NCI-H524 treated with DMSO at 0.1 percent for 48 hours (cell line): ENCODE measurements at regions not wholly inside any gene's neighbourhood (a gene's known extent, or its start where the extent isn't known, plus 50 kb on each side); places are given as distances from the start of the nearest gene placed in this dataset.

Experiments
- DNase-seq: peaks from one replicate; lab custom pipeline; 2025; lab: John Stamatoyannopoulos, UW

- no peak for DNase-seq
These were observed 238.5 kb upstream of the PITRM1 start for GRCh38 chr10:3411044-3411443.

DNA sequence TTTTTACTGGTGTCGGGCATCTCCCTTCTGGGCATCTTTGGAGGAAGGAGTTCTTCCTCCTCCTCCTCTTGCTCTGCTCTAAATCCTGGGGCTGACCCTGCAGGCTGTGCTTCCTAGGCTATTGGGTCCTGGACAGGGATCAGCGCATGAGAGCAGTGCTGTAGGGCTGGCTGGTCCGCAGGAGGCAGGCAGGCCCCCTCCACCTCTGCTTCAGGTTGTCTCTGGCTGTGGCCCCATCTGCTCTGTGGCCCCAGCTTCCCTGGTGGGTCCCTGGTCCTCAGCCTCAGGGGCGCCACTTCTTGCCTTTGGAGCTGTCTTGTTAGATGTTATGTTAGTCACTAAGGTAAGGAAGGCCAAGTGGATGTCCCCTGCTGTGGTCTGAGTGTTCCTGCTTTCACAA, 237.3 kb upstream of the PITRM1 start:
- no peak for DNase-seq

DNA sequence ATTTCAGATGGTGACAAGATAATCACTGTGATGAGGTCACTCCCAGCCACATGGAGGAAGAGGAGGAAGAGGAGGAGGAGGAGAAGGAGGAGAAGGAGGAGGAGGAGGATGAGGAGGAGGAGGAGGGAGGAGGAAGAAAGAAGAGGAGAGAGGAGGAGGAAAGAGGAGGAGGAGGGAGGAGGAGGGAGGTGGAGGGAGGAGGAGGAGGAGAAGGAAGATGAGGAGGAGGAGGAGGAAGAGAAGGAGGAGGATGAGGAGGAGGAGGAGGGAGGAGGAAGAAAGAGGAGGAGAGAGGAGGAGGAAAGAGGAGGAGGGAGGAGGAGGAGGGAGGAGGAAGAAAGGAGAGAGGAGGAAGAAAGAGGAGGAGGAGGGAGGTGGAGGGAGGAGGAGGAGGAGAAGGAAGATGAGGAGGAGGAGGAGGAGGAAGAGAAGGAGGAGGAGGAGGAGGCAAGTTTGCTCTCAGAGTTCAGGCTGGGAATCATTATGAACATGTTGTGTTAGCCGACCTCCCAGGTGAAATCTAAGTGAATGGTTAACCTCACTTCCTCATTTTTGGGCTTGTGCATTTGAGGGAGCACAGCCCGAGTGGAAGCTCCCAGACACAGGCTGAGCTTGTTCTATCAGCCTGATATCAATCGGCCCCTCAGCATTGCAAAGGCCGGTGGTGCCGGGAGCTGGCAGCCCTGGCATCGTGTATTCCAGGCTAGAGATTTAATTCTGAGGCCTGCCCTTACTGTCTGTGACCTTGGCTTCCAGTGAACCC, 236.2 kb upstream of the PITRM1 start:
- DNase-seq, result no peak

DNA sequence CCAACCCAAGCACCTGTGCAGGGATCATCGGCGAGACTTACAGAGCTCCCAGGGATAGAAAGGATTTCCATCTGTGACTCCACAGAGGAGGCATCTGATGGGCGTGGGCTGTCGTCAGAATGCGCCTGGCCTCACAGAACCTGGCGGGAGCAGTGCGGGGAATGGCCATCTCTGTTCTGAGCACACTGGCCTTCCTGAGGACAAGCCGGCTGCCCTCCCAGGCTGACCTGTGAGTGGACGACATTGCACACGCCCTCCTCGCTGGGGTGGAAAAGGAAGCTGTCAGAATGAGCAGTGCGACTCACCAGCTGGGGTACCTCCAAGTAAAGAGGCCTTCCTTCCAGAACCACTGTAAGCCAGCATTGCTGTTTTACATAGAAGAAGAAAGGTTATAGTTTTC, 234.6 kb upstream of the PITRM1 start:
- no peak for DNase-seq

- no peak for DNase-seq
These were observed 234.0 kb upstream of the PITRM1 start for GRCh38 chr10:3406556-3406955.

DNA sequence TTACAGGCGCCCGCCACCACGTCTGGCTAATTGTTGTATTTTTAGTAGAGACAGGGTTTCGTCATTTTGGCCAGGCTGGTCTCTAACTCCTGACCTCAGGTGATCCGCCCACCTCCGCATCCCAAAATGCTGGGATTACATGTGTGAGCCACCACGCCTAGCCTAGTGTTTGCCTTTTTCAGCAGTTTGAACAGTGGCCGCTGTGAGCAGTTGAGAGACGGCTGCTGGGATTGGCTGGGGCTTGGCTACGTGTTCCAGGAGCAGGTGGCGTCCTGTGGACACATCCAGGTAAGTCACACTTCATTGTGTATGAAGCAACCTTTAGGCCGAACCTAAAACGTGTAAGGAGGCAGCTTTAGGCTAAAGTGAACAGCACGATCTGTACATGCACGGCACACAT, 231.8 kb upstream of the PITRM1 start:
- DNase-seq, result no peak

DNA sequence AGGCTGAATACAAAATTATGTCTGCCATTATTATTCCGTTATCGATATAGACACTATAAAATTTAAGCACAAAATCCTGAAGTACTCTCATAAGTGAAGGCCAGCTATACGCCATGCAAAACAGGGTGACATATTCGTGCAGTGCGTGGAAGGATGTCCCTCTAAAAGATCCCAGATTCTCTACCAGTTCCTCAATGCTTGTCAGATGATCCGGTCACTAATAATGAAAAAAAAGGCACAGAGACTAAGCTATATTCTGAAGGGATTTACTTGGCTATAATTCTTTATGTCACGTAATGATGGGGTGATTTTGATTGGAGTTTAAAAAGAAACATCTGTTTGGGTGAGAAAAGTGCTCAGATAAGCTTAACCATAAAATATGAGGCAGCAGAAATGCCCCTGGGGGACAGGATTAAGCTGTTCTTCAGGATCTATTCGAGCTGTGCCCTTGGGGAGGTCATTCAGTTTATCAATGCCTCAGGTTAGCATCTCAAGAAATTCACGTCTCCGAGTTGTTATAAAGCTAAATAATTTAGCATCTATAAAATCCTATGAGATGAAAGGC, 229.7 kb upstream of the PITRM1 start:
- DNase-seq, result peak; percentile 56

DNA sequence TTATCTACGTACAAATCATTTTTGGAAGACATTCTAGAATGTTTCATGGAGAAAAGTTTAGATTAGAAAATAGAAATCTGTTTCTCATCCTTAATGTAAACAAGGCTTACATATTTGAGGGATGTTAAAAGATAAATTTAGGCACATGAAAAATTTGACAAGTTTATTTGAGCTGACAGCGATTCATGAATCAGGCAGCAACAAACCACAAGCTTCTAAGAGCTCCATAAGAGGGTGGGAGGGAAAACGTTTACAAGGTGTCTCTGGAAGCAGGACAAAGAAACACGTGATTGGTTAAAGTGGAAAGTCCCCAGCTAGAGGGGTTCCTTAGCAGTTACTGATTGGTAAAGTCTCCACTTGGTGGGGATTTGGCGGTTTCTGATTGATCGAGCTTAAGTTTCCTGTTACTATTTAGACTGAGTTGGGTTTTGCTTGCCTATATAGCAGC, 228.9 kb upstream of the PITRM1 start:
- DNase-seq, result no peak

- DNase-seq, result no peak
These were observed 227.8 kb upstream of the PITRM1 start for GRCh38 chr10:3400348-3400747.

DNA sequence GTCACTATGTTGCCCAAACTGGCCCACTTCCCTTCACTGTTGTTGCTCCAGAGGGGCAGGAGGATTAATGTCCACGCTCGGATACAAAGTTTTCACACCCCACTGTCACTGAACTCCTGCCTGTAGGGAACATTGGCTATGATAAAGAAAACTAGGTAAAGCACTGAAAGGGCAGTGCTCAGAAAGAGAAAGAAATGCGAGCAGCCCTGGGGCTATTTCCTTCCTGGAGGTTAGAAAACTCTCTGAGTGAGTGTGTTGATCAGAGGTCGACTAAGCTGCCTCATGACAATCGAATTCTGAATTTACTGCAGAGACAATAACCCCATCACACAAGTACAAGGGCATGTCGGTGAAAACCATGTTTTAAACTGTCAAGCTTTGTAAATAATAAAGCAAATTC, 227.2 kb upstream of the PITRM1 start:
- DNase-seq, result no peak

DNA sequence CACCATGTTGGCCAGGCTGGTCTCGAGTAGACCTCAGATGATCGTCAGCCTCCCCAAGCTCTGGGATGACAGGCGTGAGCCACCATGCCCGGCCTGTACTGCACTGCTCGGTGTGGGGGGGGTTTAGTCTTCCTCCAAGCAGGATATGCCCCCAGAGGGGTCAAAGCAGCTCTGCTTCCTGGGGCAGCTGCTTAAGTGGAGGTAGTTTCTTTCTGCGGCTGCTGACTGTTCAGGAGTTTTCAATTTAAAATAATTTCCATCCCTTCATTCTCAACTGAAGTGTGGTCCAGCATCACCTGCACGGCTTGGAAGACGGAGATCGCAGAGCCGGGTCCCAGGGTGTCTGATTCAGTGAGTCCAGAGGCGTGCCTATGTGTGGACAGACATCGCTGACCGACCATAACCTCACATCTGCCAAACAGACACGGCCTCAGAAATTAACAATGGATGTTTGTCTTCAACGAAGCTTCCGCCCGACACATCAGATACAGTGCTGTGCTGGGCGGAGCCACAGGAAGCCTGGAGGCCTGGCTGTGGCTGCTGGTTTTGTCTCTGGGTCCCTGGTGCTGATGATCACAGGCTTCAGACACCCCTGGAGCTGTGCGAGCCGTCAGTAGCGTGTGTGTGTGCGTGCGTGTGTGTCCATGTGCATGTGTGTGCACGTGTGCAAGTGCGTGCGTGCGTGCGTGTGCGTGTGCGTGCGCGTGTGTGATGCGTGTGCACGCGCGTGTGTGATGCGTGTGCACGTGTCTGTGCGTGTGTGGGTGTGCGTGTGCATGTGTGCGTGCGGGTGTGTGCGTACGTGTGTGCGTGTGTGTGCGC, 226.5 kb upstream of the PITRM1 start:
- DNase-seq, result no peak

DNA sequence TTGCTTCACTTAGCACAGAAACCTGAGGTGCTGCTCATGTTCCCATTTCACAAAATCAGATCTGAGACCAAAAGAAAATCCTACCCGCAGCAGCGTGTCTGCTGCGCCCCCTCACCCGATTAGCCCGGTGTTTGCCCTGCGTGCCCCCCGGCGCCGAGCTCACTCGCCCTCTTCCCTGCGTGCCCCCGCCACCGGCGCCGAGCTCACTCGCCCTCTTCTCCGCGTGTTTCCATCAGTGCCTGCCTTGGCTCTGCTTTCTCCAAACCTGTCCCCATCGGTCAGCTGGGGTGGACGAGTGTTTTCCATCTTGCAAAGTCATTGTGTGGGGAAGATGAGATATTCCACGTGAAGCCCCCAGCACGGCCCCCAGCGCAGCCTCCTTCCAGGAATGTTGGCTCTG, 225.3 kb upstream of the PITRM1 start:
- DNase-seq, result no peak

DNA sequence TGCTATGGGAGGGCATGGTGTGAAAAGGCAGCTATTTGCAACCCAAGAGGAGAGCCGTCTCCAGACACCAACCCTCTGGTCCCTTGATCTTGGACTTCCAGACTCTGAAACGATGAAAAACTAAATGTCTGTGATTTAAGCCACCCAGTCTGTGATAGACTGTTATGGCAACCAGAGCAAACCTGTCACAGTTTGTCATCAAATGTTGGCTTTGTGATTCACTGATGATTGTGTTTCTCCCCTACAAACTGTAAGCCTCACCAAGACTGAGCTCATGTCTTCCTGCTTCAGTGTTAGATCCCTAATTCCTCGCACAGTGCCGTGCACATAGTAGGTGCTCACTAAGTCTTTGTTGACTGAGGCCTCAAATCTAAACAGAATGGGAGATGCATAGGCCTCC, 224.6 kb upstream of the PITRM1 start:
- no peak for DNase-seq

GRCh38 chr10:3396116-3396515, 223.5 kb upstream of the PITRM1 start:
- DNase-seq, result no peak

GRCh38 chr10:3395458-3395861, 222.9 kb upstream of the PITRM1 start:
- DNase-seq, result no peak

DNA sequence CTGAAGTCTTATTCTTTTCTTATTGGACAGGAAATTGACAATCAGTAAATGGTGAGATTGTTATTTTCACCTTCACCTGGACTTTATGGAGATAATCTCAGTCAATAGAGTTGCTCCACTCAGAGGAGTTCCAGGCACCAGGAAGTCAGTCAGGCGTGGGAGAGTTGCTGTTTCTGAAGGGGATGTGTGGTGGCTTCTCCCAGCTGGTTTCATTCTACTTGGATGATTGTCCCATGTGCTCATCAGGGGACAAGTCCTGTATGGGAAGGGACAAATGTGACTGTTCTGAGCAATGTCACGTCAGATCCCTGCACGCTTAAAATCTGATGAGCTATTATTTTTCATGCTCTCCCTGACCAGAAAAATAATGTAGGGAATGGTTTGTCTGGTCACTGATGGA, 222.5 kb upstream of the PITRM1 start:
- DNase-seq, result no peak

- DNase-seq, result no peak
These were observed 221.4 kb upstream of the PITRM1 start for GRCh38 chr10:3393958-3394357.

DNA sequence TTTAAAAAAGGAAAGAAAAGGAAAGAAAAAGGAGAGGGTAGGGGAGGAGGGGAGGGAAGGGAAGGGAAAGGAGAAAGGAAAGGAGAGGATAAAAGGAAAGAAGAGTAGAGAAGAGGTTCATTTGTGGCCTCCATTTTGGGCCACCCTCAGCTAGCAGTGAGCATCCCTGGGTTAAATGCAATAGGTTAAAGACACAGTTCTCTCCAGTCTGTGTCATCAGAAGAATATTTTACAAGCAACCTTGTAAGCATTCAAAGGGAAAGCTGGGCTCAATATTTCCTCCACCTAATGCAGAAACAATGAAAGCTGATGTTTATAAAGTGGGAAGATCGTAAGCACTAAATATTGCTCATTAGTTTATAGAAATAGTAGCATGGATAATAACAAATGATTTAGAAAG, 219.1 kb upstream of the PITRM1 start:
- DNase-seq, result no peak

DNA sequence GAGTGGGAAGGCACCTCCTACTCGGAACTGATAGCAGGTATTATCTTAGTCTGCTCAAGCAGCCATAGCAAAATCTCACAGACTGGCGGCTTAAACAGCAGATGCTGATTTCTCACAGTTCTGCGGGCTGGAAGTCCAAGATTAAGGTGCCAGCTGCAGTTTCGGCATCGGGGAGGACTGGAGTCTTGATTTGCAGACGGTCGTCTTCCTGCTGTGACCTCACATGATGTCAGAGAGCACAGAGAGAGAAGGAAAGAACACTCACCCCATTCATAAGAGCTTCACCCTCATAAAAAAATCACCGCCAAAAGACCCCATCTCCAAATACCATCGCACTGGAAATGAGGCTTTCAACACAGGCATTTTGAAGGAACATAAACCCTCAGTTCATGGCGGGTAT, 216.5 kb upstream of the PITRM1 start:
- DNase-seq, result no peak

DNA sequence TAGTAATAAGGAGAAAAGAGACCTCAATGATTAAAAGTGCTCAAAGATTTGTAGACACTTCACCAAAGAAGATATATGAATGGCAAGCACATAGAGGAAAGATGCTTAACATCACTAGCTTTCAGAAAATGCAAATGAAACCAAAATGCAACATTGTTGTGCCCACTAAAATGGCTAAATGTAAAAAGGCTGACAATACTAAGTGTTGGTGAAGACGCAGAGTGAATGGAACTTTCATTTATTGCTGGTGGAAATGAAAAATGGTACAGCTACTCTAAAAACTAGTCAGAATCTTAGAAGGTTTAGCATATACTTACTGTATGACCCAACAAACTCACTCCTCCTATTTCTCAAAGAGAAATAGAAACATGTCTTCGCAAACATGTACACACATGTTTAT, 212.9 kb upstream of the PITRM1 start:
- no peak for DNase-seq

DNA sequence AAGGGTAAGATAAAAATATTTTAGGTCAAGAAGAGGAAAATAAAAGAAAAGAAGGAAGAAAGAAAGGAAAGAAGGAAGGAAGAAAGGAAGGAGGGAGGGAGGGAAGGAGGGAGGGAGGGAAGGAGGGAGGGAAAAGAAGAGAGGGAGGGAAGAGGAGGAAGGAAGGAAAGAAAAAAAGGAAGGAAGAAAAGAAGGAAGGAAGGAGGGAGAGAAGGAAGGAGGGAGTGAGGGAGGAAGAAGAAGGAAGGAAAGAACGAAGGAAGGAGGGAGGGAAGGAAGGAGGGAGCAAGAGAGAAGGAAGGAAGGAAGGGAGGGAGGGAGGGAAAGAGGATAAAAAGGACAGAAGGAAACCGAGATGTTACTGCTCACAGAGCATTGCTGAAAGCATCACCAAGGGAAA, 209.5 kb upstream of the PITRM1 start:
- no peak for DNase-seq

GRCh38 chr10:3380406-3381050, 207.9 kb upstream of the PITRM1 start:
- no peak for DNase-seq

GRCh38 chr10:3376631-3377030, 204.0 kb upstream of the PITRM1 start:
- DNase-seq, result no peak
